ENCODE measurements at regions not wholly inside any gene's neighbourhood (a gene's known extent, or its start where the extent isn't known, plus 50 kb on each side); places are given as distances from the start of the nearest gene placed in this dataset.

GRCh38 chr11:45723397-45723796 is 58.0 kb upstream of the CHST1 start:
- Histone ChIP-seq H4K20me1 (ENCODE audit: insufficient read depth, low read length) (no peaks in the 10 kb centered on the region), H2AFZ (ENCODE audit: low read length) (no peak overlapping the region), H3K4me2 (ENCODE audit: low read depth, low read length) (no peak overlapping the region), H3K9ac (ENCODE audit: insufficient read depth, low read depth, low read length) (no peak overlapping the region), H3K4me1 (ENCODE audit: insufficient read depth, low read length) (no peaks in the 10 kb centered on the region), H3K79me2 (ENCODE audit: insufficient read depth, low read length) (no peaks in the 10 kb centered on the region), H3K27me3 (ENCODE audit: control insufficient read depth in 1 of 2, insufficient read depth in 2 of 2, low read length in 2 of 2) (peaks cover 0 to 20% of the 10 kb centered on the region in 2 experiments; a peak in 2 of 5 replicates), H3K4me3 (replicated peaks in 1 of 3; ENCODE audit: insufficient read depth in 1 of 3, low read depth in 2 of 3, low read length in 3 of 3) (no peak overlapping the region), H3K36me3 (replicated peaks in 1 of 2; ENCODE audit: control insufficient read depth in 1 of 2, insufficient read depth in 2 of 2, low read length in 2 of 2) (no peaks in the 10 kb centered on the region), H3K27ac (ENCODE audit: extremely low read length, insufficient read depth, low read length) (no peak overlapping the region), H3K9me3 (ENCODE audit: low read length) (no peaks in the 10 kb centered on the region)
- 34% methylated on average over 7 of the region's 7 CpGs for WGBS (ENCODE audit: low lambda C conversion rate)
- BruUV-seq (replicated peaks): no TSS peak
- DNase-seq (ENCODE audit: low spot score): no peak
- ATAC-seq: no peak
- in situ Hi-C loops (cut with HindIII; ENCODE audit: extremely low pct_ligation_motif_present, low pct_unique_long_range_greater_than_20kb): no loop called here
- TF ChIP-seq TCF7L2 (IDR thresholded peaks at IDR 0.05; ENCODE audit: low read depth, low read length): no peak
- no peak for TF ChIP-seq NR3C1 (CRISPR knock-in tag; IDR thresholded peaks at IDR 0.05)
- no peak for TF ChIP-seq PBX2 (CRISPR knock-in tag; IDR thresholded peaks at IDR 0.05)
- no peak for TF ChIP-seq ZNF317 (CRISPR knock-in tag; IDR thresholded peaks at IDR 0.05)
- no peak for TF ChIP-seq FOXP1 (IDR thresholded peaks at IDR 0.05)
- TF ChIP-seq FOXP1 (CRISPR knock-in tag; IDR thresholded peaks at IDR 0.05): no peak
- TF ChIP-seq ZNF724P (CRISPR knock-in tag; IDR thresholded peaks at IDR 0.05; ENCODE audit: borderline replicate concordance): no peak
- no peak for TF ChIP-seq SNAPC5 (CRISPR knock-in tag; IDR thresholded peaks at IDR 0.05; ENCODE audit: borderline replicate concordance)
- TF ChIP-seq ZSCAN9 (CRISPR knock-in tag; IDR thresholded peaks at IDR 0.05; ENCODE audit: borderline replicate concordance): no peak
- TF ChIP-seq KLF16 (CRISPR knock-in tag; IDR thresholded peaks at IDR 0.05): no peak
- no peak for TF ChIP-seq RELA (CRISPR knock-in tag; IDR thresholded peaks at IDR 0.05)
- TF ChIP-seq JUNB (CRISPR knock-in tag; IDR thresholded peaks at IDR 0.05; ENCODE audit: borderline replicate concordance): no peak
- TF ChIP-seq REXO4 (CRISPR knock-in tag; IDR thresholded peaks at IDR 0.05; ENCODE audit: borderline replicate concordance): no peak
- TF ChIP-seq IKZF1 (IDR thresholded peaks at IDR 0.05): no peak
- CTCF ChIA-PET (ENCODE audit: low intra/inter-chr PET ratio, low total read pairs): no interaction called here
- no peak for FAIRE-seq
- intact Hi-C loops (cut with micrococcal nuclease; ENCODE audit: unreplicated experiment): no loop called here
- POLR2A ChIA-PET: no interaction called here
